HEK293T (cell line): ENCODE measurements at regions not wholly inside any gene's neighbourhood (a gene's known extent, or its start where the extent isn't known, plus 50 kb on each side); places are given as distances from the start of the nearest gene placed in this dataset.

Experiments
- BHLHE40 ChIP-seq: fragments of 450-650 bp; IDR thresholded peaks from 2 replicates; pipeline ENCODE4 v1.6.1; 2016; ENCODE audit warnings: mild to moderate bottlenecking, moderate library complexity, borderline replicate concordance
- CTBP1 ChIP-seq: fragments of 450-650 bp; IDR thresholded peaks from 2 replicates; pipeline ENCODE4 v1.6.1; 2016; ENCODE audit warnings: borderline replicate concordance

DNA sequence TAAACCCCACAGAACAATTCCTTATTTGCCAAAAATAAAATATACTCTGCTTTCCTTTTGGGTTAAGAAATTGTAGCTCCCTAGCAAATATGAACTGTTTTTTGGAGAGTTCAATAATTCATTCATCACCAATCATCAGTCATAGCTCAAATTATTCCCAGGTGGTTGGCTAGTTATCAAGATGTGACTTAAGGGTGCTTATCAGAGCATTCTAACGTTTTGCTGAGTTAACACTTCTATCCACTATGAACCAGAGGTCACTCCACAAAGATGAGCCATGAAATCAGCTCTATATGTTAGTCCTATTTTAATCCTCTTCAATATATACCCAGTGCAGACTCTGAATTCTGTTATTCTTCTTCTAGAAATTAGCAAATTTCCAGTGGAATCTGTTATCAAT is 379.1 kb downstream of the TENT5A start:
- no peak for TF ChIP-seq CTBP1
- TF ChIP-seq BHLHE40 = no peak
